Hepatic stellate cell (primary cell): ENCODE measurements at regions not wholly inside any gene's neighbourhood (a gene's known extent, or its start where the extent isn't known, plus 50 kb on each side); places are given as distances from the start of the nearest gene placed in this dataset.
"Not testable (repeated sequence)": the region's sequence is repeated elsewhere in the genome, so short reads cannot be mapped to it uniquely, and the experiment has no call there.

ENCODE experiments used
- DNase-seq: peaks from one replicate; pipeline ENCODE4 v3.0.0; 2011; ENCODE audit warnings: low spot score

GRCh38 chr2:192940767-192941166, 746.0 kb upstream of the TMEFF2 start:
- DNase-seq, result no peak

GRCh38 chr2:192932376-192932775, 737.6 kb upstream of the TMEFF2 start:
- no peak for DNase-seq

GRCh38 chr2:192921631-192922030, 726.9 kb upstream of the TMEFF2 start:
- not testable (repeated sequence) for DNase-seq

- DNase-seq, result no peak
Observed at GRCh38 chr2:192901446-192901845, 706.7 kb upstream of the TMEFF2 start.

GRCh38 chr2:192899466-192899865, 704.7 kb upstream of the TMEFF2 start:
- DNase-seq, result no peak

- DNase-seq, result not testable (repeated sequence)
Observed at GRCh38 chr2:192893976-192894375, 699.2 kb upstream of the TMEFF2 start.

- no peak for DNase-seq
Observed at GRCh38 chr2:192888109-192888508, 693.4 kb upstream of the TMEFF2 start.

GRCh38 chr2:192887337-192887736, 692.6 kb upstream of the TMEFF2 start:
- DNase-seq, result no peak

GRCh38 chr2:192886636-192887035, 691.9 kb upstream of the TMEFF2 start:
- DNase-seq, result no peak

- no peak for DNase-seq
Observed at GRCh38 chr2:192885569-192886160, 690.9 kb upstream of the TMEFF2 start.

- no peak for DNase-seq
Observed at GRCh38 chr2:192877159-192877558, 682.4 kb upstream of the TMEFF2 start.

GRCh38 chr2:192876698-192877097, 682.0 kb upstream of the TMEFF2 start:
- DNase-seq, result no peak

- DNase-seq, result no peak
Observed at GRCh38 chr2:192854706-192855105, 660.0 kb upstream of the TMEFF2 start.

GRCh38 chr2:192854031-192854430, 659.3 kb upstream of the TMEFF2 start:
- no peak for DNase-seq

GRCh38 chr2:192828947-192829346, 634.2 kb upstream of the TMEFF2 start:
- no peak for DNase-seq

GRCh38 chr2:192828175-192828574, 633.4 kb upstream of the TMEFF2 start:
- no peak for DNase-seq

GRCh38 chr2:192827735-192828134, 633.0 kb upstream of the TMEFF2 start:
- no peak for DNase-seq

GRCh38 chr2:192814376-192814775, 619.6 kb upstream of the TMEFF2 start:
- DNase-seq, result no peak

GRCh38 chr2:192813341-192813740, 618.6 kb upstream of the TMEFF2 start:
- no peak for DNase-seq

- no peak for DNase-seq
Observed at GRCh38 chr2:192809173-192809572, 614.4 kb upstream of the TMEFF2 start.

GRCh38 chr2:192783643-192784042, 588.9 kb upstream of the TMEFF2 start:
- DNase-seq, result no peak

- no peak for DNase-seq
Observed at GRCh38 chr2:192775459-192776262, 580.9 kb upstream of the TMEFF2 start.

GRCh38 chr2:192775011-192775410, 580.3 kb upstream of the TMEFF2 start:
- no peak for DNase-seq

GRCh38 chr2:192773044-192773443, 578.3 kb upstream of the TMEFF2 start:
- no peak for DNase-seq
